HCT116 (cell line): ENCODE measurements at regions not wholly inside any gene's neighbourhood (a gene's known extent, or its start where the extent isn't known, plus 50 kb on each side); places are given as distances from the start of the nearest gene placed in this dataset.

ENCODE experiments used
- ATAC-seq: fragments of 200-7000 bp; cut with Tn5 transposase; 2 replicates; pipeline ENCODE4 v1.9.1; 2020; ENCODE audit warnings: mild to moderate bottlenecking, moderate library complexity
- BruUV-seq: library from RNA; stranded (reverse); fragments of 400-500 nt; replicated peaks from 2 replicates; lab custom pipeline; 2021; lab: Mats Ljungman, UMichigan
- CTCF ChIA-PET: fragments of 300-600 bp; sonication (Branson Sonifier 250); formaldehyde crosslinking; loops from one replicate; lab custom pipeline; 2021; ENCODE audit warnings: antibody characterized with exemption; lab: Charles Lee
- POLR2A ChIA-PET: fragments of 300-600, 350-600 bp; sonication (Branson Sonifier 250); formaldehyde crosslinking; loops from one replicate; lab custom pipeline; 2021; ENCODE audit warnings: antibody characterized with exemption; lab: Charles Lee
- RAD21 ChIA-PET, 2 experiments: fragments of 300-600 bp; sonication (Branson Sonifier 250); formaldehyde crosslinking; loops; one replicate each; lab custom pipeline; 2023; ENCODE audit warnings: low total read pairs in 2 of 2; ENCODE audit not compliant: uncharacterized antibody in 2 of 2, unreplicated experiment in 2 of 2, low non-redundant PET in 1 of 2; lab: Charles Lee
- DNase-seq: peaks from one replicate; pipeline ENCODE4 v3.0.0-alpha.2; 2010; ENCODE audit warnings: low read depth, low spot score
- H2AFZ ChIP-seq: fragments of 200-600 bp; shearing (Covaris generic), sonication (generic); 2 replicates; pipeline ENCODE4 v1.6.1; 2017; ENCODE audit warnings: low read depth, mixed run types, mixed read lengths, antibody characterized with exemption, low read length; ENCODE audit not compliant: poor library complexity, severe bottlenecking
- H3K27ac ChIP-seq: 2 replicates; pipeline ENCODE4 v1.5.1; 2012; ENCODE audit warnings: low read depth, low read length
- H3K27me3 ChIP-seq: fragments of 200-600 bp; sonication (generic); 2 replicates; pipeline ENCODE4 v1.6.1; 2016; ENCODE audit warnings: mixed run types, low read length, mixed read lengths; ENCODE audit not compliant: insufficient read depth
- H3K36me3 ChIP-seq, 2 experiments: fragments of 200-500 bp in 1 of 2; fragments of 200-600 bp in 1 of 2; sonication (Bioruptor generic) in 1 of 2; sonication (generic) in 1 of 2; 2 replicates each; pipeline versions ENCODE4 v1.5.1 to v1.6.1; 2014 to 2016; ENCODE audit warnings: low read length in 2 of 2, inconsistent platforms in 1 of 2, mixed read lengths in 1 of 2, mixed run types in 1 of 2; ENCODE audit not compliant: insufficient read depth in 2 of 2, control insufficient read depth in 1 of 2
- H3K4me1 ChIP-seq, 2 experiments: fragments of 200-600 bp in 1 of 2; sonication (generic) in 1 of 2; 2 replicates each; pipeline versions ENCODE4 v1.5.1 to v1.6.1; 2012 to 2017; ENCODE audit warnings: low read length in 2 of 2, inconsistent platforms in 1 of 2, mild to moderate bottlenecking in 1 of 2, mixed read lengths in 1 of 2, mixed run types in 1 of 2, moderate library complexity in 1 of 2; ENCODE audit not compliant: insufficient read depth in 2 of 2, control insufficient read depth in 1 of 2
- H3K4me2 ChIP-seq: fragments of 200-600 bp; sonication (generic); 2 replicates; pipeline ENCODE4 v1.6.1; 2017; ENCODE audit warnings: mixed run types, low read length, mixed read lengths
- H3K4me3 ChIP-seq, 2 experiments: fragments of 200-600 bp in 1 of 2; sonication (generic) in 1 of 2; replicated peaks in 1 of 2; 2 replicates each; pipeline ENCODE4 v1.5.1; 2011 to 2016; ENCODE audit warnings: low read length in 2 of 2, control low read depth in 1 of 2, low read depth in 1 of 2, mild to moderate bottlenecking in 1 of 2, mixed read lengths in 1 of 2, mixed run types in 1 of 2
- H3K79me2 ChIP-seq: fragments of 200-600 bp; sonication (generic); 2 replicates; pipeline ENCODE4 v1.6.1; 2017; ENCODE audit warnings: mild to moderate bottlenecking, mixed run types, low read length, moderate library complexity, mixed read lengths; ENCODE audit not compliant: insufficient read depth
- H3K9ac ChIP-seq: fragments of 200-600 bp; sonication (generic); 2 replicates; pipeline ENCODE4 v1.6.1; 2016; ENCODE audit warnings: low read length, mixed read lengths
- H3K9me2 ChIP-seq: fragments of 200-600 bp; sonication (generic), shearing (Covaris generic); 2 replicates; pipeline ENCODE4 v1.6.1; 2017; ENCODE audit warnings: mixed run types, mild to moderate bottlenecking, moderate library complexity; ENCODE audit not compliant: insufficient read depth
- H3K9me3 ChIP-seq, 2 experiments: fragments of 200-500 bp in 1 of 2; fragments of 200-600 bp in 1 of 2; sonication (Bioruptor generic) in 1 of 2; sonication (generic) in 1 of 2; 2 replicates each; pipeline ENCODE4 v1.6.1; 2014 to 2017; ENCODE audit warnings: low read length in 2 of 2, mixed read lengths in 2 of 2, inconsistent platforms in 1 of 2, low read depth in 1 of 2, mild to moderate bottlenecking in 1 of 2, mixed run types in 1 of 2, moderate library complexity in 1 of 2; ENCODE audit not compliant: control insufficient read depth in 1 of 2, insufficient read depth in 1 of 2
- H4K20me1 ChIP-seq: fragments of 200-600 bp; sonication (generic), shearing (Covaris generic); 2 replicates; pipeline ENCODE4 v1.6.1; 2017; ENCODE audit warnings: mixed run types, mild to moderate bottlenecking, moderate library complexity; ENCODE audit not compliant: insufficient read depth
- CEBPB ChIP-seq: IDR thresholded peaks from 2 replicates; pipeline ENCODE4 v1.6.1; 2012; ENCODE audit warnings: low read depth
- EGR1 ChIP-seq: IDR thresholded peaks from 2 replicates; pipeline ENCODE4 v1.6.1; 2012; ENCODE audit warnings: low read depth
- EZH2phosphoT487 ChIP-seq: fragments of 200-600 bp; IDR thresholded peaks from 2 replicates; pipeline ENCODE4 v1.6.1; 2018; ENCODE audit warnings: antibody characterized with exemption, borderline replicate concordance
- FOSL1 ChIP-seq: IDR thresholded peaks from 2 replicates; pipeline ENCODE4 v1.6.1; 2012; ENCODE audit warnings: low read depth
- JUND ChIP-seq: IDR thresholded peaks from 2 replicates; pipeline ENCODE4 v1.6.1; 2012
- MAX ChIP-seq: IDR thresholded peaks from 2 replicates; pipeline ENCODE4 v1.6.1; 2012
- SRF ChIP-seq: IDR thresholded peaks from 2 replicates; pipeline ENCODE4 v1.6.1; 2012; ENCODE audit warnings: low read depth
- ZFX ChIP-seq: fragments of 450-650 bp; IDR thresholded peaks from 2 replicates; pipeline ENCODE4 v1.6.1; 2017
- ZNF274 ChIP-seq: fragments of 200-500 bp; sonication (Bioruptor generic); IDR thresholded peaks from 2 replicates; pipeline ENCODE4 v1.6.1; 2014; ENCODE audit warnings: mild to moderate bottlenecking, low read depth, low read length, inconsistent platforms
- intact Hi-C: fragments of 100-400 bp; cut with micrococcal nuclease; formaldehyde crosslinking; loops from 2 replicates; pipeline ENCODE4 v1.10.0; 2022
- TF ChIP-seq, protein P1 (sequence below): IDR thresholded peaks from 2 replicates; pipeline ENCODE4 v1.6.1; 2011; ENCODE audit warnings: mild to moderate bottlenecking, low read length, moderate library complexity; ENCODE audit not compliant: insufficient replicate concordance; ENCODE audit errors: extremely low read depth
- TF ChIP-seq, protein P2 (sequence below): IDR thresholded peaks from 2 replicates; pipeline ENCODE4 v1.6.1; 2012

- TF ChIP-seq JUND (no peak), MAX (no peak), SRF (no peak), CEBPB (no peak)
Observed at GRCh38 chrX:36847496-36847895, 160.7 kb upstream of the FAM47C start (continued).

GRCh38 chrX:36849407-36849806 lies 158.8 kb upstream of the FAM47C start:
- Histone ChIP-seq H3K9me2 (no peaks in the 10 kb centered on the region), H2AFZ (no peak overlapping the region), H3K4me3 (no peak overlapping the region), H3K27ac (no peak overlapping the region), H3K27me3 (no peaks in the 10 kb centered on the region), H3K9me3 (no peaks in the 10 kb centered on the region), H3K9ac (no peak overlapping the region), H3K4me1 (no peaks in the 10 kb centered on the region), H3K36me3 (no peaks in the 10 kb centered on the region), H3K4me2 (no peak overlapping the region), H3K79me2 (no peaks in the 10 kb centered on the region), H4K20me1 (no peaks in the 10 kb centered on the region)
- TF ChIP-seq FOSL1: no peak
- no peak for TF ChIP-seq EZH2phosphoT487
- TF ChIP-seq, protein P1, sequence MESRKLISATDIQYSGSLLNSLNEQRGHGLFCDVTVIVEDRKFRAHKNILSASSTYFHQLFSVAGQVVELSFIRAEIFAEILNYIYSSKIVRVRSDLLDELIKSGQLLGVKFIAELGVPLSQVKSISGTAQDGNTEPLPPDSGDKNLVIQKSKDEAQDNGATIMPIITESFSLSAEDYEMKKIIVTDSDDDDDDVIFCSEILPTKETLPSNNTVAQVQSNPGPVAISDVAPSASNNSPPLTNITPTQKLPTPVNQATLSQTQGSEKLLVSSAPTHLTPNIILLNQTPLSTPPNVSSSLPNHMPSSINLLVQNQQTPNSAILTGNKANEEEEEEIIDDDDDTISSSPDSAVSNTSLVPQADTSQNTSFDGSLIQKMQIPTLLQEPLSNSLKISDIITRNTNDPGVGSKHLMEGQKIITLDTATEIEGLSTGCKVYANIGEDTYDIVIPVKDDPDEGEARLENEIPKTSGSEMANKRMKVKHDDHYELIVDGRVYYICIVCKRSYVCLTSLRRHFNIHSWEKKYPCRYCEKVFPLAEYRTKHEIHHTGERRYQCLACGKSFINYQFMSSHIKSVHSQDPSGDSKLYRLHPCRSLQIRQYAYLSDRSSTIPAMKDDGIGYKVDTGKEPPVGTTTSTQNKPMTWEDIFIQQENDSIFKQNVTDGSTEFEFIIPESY: no peak
- no peak for TF ChIP-seq ZFX
- TF ChIP-seq, protein P2, sequence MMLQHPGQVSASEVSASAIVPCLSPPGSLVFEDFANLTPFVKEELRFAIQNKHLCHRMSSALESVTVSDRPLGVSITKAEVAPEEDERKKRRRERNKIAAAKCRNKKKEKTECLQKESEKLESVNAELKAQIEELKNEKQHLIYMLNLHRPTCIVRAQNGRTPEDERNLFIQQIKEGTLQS: no peak
- no peak for TF ChIP-seq JUND
- TF ChIP-seq EGR1: no peak
- TF ChIP-seq ZNF274: no peak
- BruUV-seq: no TSS peak
- ATAC-seq (no peak), DNase-seq (no peak)
- ChIA-PET RAD21 (no interaction called here), CTCF (no interaction called here), POLR2A (no interaction called here)
- intact Hi-C loops: no loop called here
